Vagina (tissue), 2 donors: ENCODE measurements at regions not wholly inside any gene's neighbourhood (a gene's known extent, or its start where the extent isn't known, plus 50 kb on each side); places are given as distances from the start of the nearest gene placed in this dataset.

Source experiments
- POLR2AphosphoS5 ChIP-seq, 2 donors: sonication (generic); formaldehyde crosslinking; IDR thresholded peaks; one replicate each; pipeline ENCODE4 v1.9.0; 2017; ENCODE audit warnings: antibody characterized with exemption in 2 of 2, mild to moderate bottlenecking in 2 of 2, low read depth in 1 of 2; ENCODE audit not compliant: insufficient read depth in 1 of 2
- TF ChIP-seq, protein P1 (sequence below), 3 experiments: fragments of 450-650 bp in 2 of 3; fragments of 200-600 bp in 1 of 3; sonication (generic) in 1 of 3; IDR thresholded peaks; one replicate each; pipeline ENCODE4 v1.5.1; 2017 to 2019; ENCODE audit warnings: antibody characterized with exemption in 3 of 3, mild to moderate bottlenecking in 2 of 3, moderate library complexity in 2 of 3

DNA sequence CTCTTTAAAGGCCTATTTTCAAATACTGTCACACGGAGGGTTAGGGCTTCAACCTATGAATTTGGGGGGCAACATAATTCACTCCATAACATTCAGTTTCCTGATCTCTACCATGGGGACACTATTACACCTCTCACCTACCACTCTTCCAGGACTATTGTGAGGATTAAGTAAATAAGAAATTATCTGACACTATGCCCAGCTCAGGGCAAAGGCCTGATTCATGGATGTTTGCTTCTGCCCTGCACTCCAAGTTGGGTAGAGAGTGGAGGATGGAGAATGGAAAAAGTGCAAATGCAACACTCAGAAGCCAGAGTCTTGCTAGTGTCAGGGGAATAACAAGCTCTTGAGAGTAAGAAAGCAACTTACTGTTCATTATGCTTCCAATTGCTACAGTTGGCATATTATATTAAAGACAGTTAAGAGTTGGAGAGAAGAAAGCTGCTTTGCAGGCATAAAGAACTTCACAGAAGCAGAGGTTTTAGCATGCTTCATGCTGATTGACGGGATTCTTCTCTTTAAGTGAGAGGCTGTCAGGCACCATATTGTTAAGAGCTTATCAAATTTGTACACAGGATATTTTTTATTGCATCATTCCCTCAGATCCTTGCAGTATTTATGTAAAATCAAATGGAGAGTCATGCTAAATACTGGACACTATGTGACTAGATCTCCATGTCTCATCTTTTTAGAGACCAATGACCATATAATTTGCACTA, 375.3 kb downstream of the VPS13C start:
- TF ChIP-seq, protein P1, sequence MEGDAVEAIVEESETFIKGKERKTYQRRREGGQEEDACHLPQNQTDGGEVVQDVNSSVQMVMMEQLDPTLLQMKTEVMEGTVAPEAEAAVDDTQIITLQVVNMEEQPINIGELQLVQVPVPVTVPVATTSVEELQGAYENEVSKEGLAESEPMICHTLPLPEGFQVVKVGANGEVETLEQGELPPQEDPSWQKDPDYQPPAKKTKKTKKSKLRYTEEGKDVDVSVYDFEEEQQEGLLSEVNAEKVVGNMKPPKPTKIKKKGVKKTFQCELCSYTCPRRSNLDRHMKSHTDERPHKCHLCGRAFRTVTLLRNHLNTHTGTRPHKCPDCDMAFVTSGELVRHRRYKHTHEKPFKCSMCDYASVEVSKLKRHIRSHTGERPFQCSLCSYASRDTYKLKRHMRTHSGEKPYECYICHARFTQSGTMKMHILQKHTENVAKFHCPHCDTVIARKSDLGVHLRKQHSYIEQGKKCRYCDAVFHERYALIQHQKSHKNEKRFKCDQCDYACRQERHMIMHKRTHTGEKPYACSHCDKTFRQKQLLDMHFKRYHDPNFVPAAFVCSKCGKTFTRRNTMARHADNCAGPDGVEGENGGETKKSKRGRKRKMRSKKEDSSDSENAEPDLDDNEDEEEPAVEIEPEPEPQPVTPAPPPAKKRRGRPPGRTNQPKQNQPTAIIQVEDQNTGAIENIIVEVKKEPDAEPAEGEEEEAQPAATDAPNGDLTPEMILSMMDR (IDR thresholded peaks at IDR 0.05) = no peak
- no peak for TF ChIP-seq POLR2AphosphoS5 (IDR thresholded peaks at IDR 0.05; ENCODE audit: insufficient read depth in 1 of 2, low read depth in 1 of 2)
